SK-N-MC (cell line): ENCODE measurements at regions not wholly inside any gene's neighbourhood (a gene's known extent, or its start where the extent isn't known, plus 50 kb on each side); places are given as distances from the start of the nearest gene placed in this dataset.

Source experiments
- EZH2 ChIP-seq: fragments of 200-600 bp; sonication (generic); IDR thresholded peaks from one replicate; pipeline ENCODE4 v1.6.1; 2017; ENCODE audit warnings: antibody characterized with exemption
- POLR2AphosphoS5 ChIP-seq: IDR thresholded peaks from 2 replicates; pipeline ENCODE4 v1.6.1; 2012; ENCODE audit warnings: mild to moderate bottlenecking, low read depth, low read length, borderline replicate concordance

DNA sequence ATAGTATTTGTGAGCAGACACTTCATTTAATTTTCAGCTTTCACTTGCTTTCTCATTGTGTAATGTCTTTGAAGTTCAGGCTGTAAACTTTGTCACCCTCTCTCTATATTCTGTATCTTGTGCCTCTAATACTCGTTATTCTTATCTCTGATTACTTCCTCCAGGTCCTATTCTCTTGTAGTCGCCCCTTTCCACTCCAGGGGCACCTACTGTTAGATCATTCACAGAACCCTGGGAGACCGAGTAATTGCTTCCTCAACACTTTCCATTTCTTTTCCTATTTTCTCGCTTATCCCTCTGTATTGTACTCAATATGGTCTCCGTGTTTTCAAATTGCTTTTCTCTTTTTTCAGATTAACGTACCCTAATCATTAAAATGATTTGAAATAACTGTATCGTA lies 93.9 kb upstream of the TDRD3 start:
- TF ChIP-seq POLR2AphosphoS5 (no peak), EZH2 (no peak)
